Activated naive CD8-positive, alpha-beta T cell treated with anti-CD3 and anti-CD28 coated beads, Interleukin-2, amount 50 U/mL, for 24 hours (primary cell): ENCODE measurements at regions not wholly inside any gene's neighbourhood (a gene's known extent, or its start where the extent isn't known, plus 50 kb on each side); places are given as distances from the start of the nearest gene placed in this dataset.

Experiments used
- ATAC-seq: fragments of 150-1000 bp; cut with Tn5 transposase; one replicate; pipeline ENCODE4 v1.10.0; 2021
- DNase-seq: peaks from one replicate; pipeline ENCODE4 v3.0.0; 2021
- H3K27ac Mint-ChIP-seq: one replicate; pipeline ENCODE4 v1.8.0; 2021; ENCODE audit warnings: mild to moderate bottlenecking, mixed read lengths
- H3K27me3 Mint-ChIP-seq: one replicate; pipeline ENCODE4 v1.8.0; 2021; ENCODE audit warnings: mixed read lengths
- H3K36me3 Mint-ChIP-seq: one replicate; pipeline ENCODE4 v1.8.0; 2021; ENCODE audit warnings: low read depth, mixed read lengths
- H3K4me1 Mint-ChIP-seq: one replicate; pipeline ENCODE4 v1.8.0; 2021; ENCODE audit warnings: mixed read lengths
- H3K4me3 Mint-ChIP-seq: one replicate; pipeline ENCODE4 v1.8.0; 2021; ENCODE audit warnings: mild to moderate bottlenecking, moderate library complexity, mixed read lengths
- H3K9me3 Mint-ChIP-seq: one replicate; pipeline ENCODE4 v1.8.0; 2021; ENCODE audit warnings: mixed read lengths

- H3K36me3 Mint-ChIP-seq, result no peaks in the 10 kb centered on the region
- DNase-seq (no peak), ATAC-seq (no peak)
- H3K27me3 Mint-ChIP-seq, result peaks cover 13% of the 10 kb centered on the region
- H3K9me3 Mint-ChIP-seq, result no peaks in the 10 kb centered on the region
- H3K4me3 Mint-ChIP-seq, result no peak overlapping the region
- H3K27ac Mint-ChIP-seq, result no peak overlapping the region
- no peaks in the 10 kb centered on the region for H3K4me1 Mint-ChIP-seq
Observed at GRCh38 chr11:71115770-71116692, 136.3 kb downstream of the SHANK2 start.

- H3K9me3 Mint-ChIP-seq, result no peaks in the 10 kb centered on the region
- ATAC-seq, result no peak
- H3K4me1 Mint-ChIP-seq, result no peaks in the 10 kb centered on the region
- H3K27ac Mint-ChIP-seq, result no peak overlapping the region
- H3K27me3 Mint-ChIP-seq, result peaks cover 13% of the 10 kb centered on the region
- no peak overlapping the region for H3K4me3 Mint-ChIP-seq
- H3K36me3 Mint-ChIP-seq, result no peaks in the 10 kb centered on the region
- no peak for DNase-seq
Observed at GRCh38 chr11:71114124-71114851, 138.1 kb downstream of the SHANK2 start.

- Mint-ChIP-seq H3K4me3 (no peak overlapping the region), H3K27me3 (peaks cover 13% of the 10 kb centered on the region), H3K4me1 (no peaks in the 10 kb centered on the region), H3K36me3 (no peaks in the 10 kb centered on the region), H3K27ac (no peak overlapping the region), H3K9me3 (no peaks in the 10 kb centered on the region)
- DNase-seq (no peak), ATAC-seq (no peak)
Observed at GRCh38 chr11:71112990-71113389, 139.4 kb downstream of the SHANK2 start.

- H3K27me3 Mint-ChIP-seq, result peaks cover 13% of the 10 kb centered on the region
- no peak overlapping the region for H3K27ac Mint-ChIP-seq
- no peaks in the 10 kb centered on the region for H3K36me3 Mint-ChIP-seq
- no peaks in the 10 kb centered on the region for H3K4me1 Mint-ChIP-seq
- DNase-seq, result no peak
- ATAC-seq, result no peak
- no peak overlapping the region for H3K4me3 Mint-ChIP-seq
- H3K9me3 Mint-ChIP-seq, result no peaks in the 10 kb centered on the region
Observed at GRCh38 chr11:71112454-71112853, 139.9 kb downstream of the SHANK2 start.

GRCh38 chr11:71109586-71109985, 142.8 kb downstream of the SHANK2 start:
- no peaks in the 10 kb centered on the region for H3K9me3 Mint-ChIP-seq
- ATAC-seq, result no peak
- DNase-seq, result no peak
- H3K36me3 Mint-ChIP-seq, result no peaks in the 10 kb centered on the region
- H3K4me3 Mint-ChIP-seq, result no peak overlapping the region
- no peak overlapping the region for H3K27ac Mint-ChIP-seq
- peaks cover 11% of the 10 kb centered on the region for H3K27me3 Mint-ChIP-seq
- no peaks in the 10 kb centered on the region for H3K4me1 Mint-ChIP-seq

- Mint-ChIP-seq H3K4me1 (no peaks in the 10 kb centered on the region), H3K9me3 (no peaks in the 10 kb centered on the region), H3K27ac (no peak overlapping the region), H3K36me3 (no peaks in the 10 kb centered on the region), H3K4me3 (no peak overlapping the region), H3K27me3 (peaks cover 8% of the 10 kb centered on the region)
- ATAC-seq, result no peak
- DNase-seq, result no peak
Observed at GRCh38 chr11:71109186-71109585, 143.2 kb downstream of the SHANK2 start.

- ATAC-seq, result no peak
- Mint-ChIP-seq H3K27me3 (peaks cover 8% of the 10 kb centered on the region), H3K9me3 (no peaks in the 10 kb centered on the region), H3K4me3 (no peak overlapping the region), H3K4me1 (no peaks in the 10 kb centered on the region), H3K27ac (no peak overlapping the region), H3K36me3 (no peaks in the 10 kb centered on the region)
- DNase-seq, result no peak
Observed at GRCh38 chr11:71108013-71108865, 144.1 kb downstream of the SHANK2 start.

- no peak for ATAC-seq
- no peaks in the 10 kb centered on the region for H3K9me3 Mint-ChIP-seq
- H3K27ac Mint-ChIP-seq, result no peak overlapping the region
- peaks cover under 1% of the 10 kb centered on the region for H3K27me3 Mint-ChIP-seq
- H3K36me3 Mint-ChIP-seq, result no peaks in the 10 kb centered on the region
- no peaks in the 10 kb centered on the region for H3K4me1 Mint-ChIP-seq
- no peak overlapping the region for H3K4me3 Mint-ChIP-seq
- no peak for DNase-seq
Observed at GRCh38 chr11:71106671-71107070, 145.7 kb downstream of the SHANK2 start.

- Mint-ChIP-seq H3K36me3 (no peaks in the 10 kb centered on the region), H3K4me3 (no peak overlapping the region), H3K27ac (no peak overlapping the region), H3K4me1 (no peaks in the 10 kb centered on the region), H3K27me3 (no peaks in the 10 kb centered on the region), H3K9me3 (no peaks in the 10 kb centered on the region)
- DNase-seq, result no peak
- no peak for ATAC-seq
Observed at GRCh38 chr11:71103266-71103665, 149.1 kb downstream of the SHANK2 start.

- H3K27ac Mint-ChIP-seq, result no peak overlapping the region
- H3K36me3 Mint-ChIP-seq, result no peaks in the 10 kb centered on the region
- ATAC-seq (no peak), DNase-seq (no peak)
- no peak overlapping the region for H3K4me3 Mint-ChIP-seq
- no peaks in the 10 kb centered on the region for H3K9me3 Mint-ChIP-seq
- no peaks in the 10 kb centered on the region for H3K27me3 Mint-ChIP-seq
- no peaks in the 10 kb centered on the region for H3K4me1 Mint-ChIP-seq
Observed at GRCh38 chr11:71102251-71102995, 150.0 kb downstream of the SHANK2 start.

GRCh38 chr11:71101606-71102005, 150.8 kb downstream of the SHANK2 start:
- no peaks in the 10 kb centered on the region for H3K27me3 Mint-ChIP-seq
- H3K4me1 Mint-ChIP-seq, result no peaks in the 10 kb centered on the region
- no peak for ATAC-seq
- no peaks in the 10 kb centered on the region for H3K36me3 Mint-ChIP-seq
- H3K27ac Mint-ChIP-seq, result no peak overlapping the region
- no peaks in the 10 kb centered on the region for H3K9me3 Mint-ChIP-seq
- H3K4me3 Mint-ChIP-seq, result no peak overlapping the region
- DNase-seq, result no peak

- DNase-seq (no peak), ATAC-seq (no peak)
- no peaks in the 10 kb centered on the region for H3K27me3 Mint-ChIP-seq
- H3K27ac Mint-ChIP-seq, result no peak overlapping the region
- H3K36me3 Mint-ChIP-seq, result no peaks in the 10 kb centered on the region
- H3K4me3 Mint-ChIP-seq, result no peak overlapping the region
- no peaks in the 10 kb centered on the region for H3K9me3 Mint-ChIP-seq
- H3K4me1 Mint-ChIP-seq, result no peaks in the 10 kb centered on the region
Observed at GRCh38 chr11:71101046-71101445, 151.3 kb downstream of the SHANK2 start.

- no peaks in the 10 kb centered on the region for H3K36me3 Mint-ChIP-seq
- no peak for DNase-seq
- no peak overlapping the region for H3K4me3 Mint-ChIP-seq
- no peak overlapping the region for H3K27ac Mint-ChIP-seq
- no peaks in the 10 kb centered on the region for H3K9me3 Mint-ChIP-seq
- no peaks in the 10 kb centered on the region for H3K4me1 Mint-ChIP-seq
- no peaks in the 10 kb centered on the region for H3K27me3 Mint-ChIP-seq
- no peak for ATAC-seq
Observed at GRCh38 chr11:71098776-71099175, 153.6 kb downstream of the SHANK2 start.
